H9 (cell line): ENCODE measurements at regions not wholly inside any gene's neighbourhood (a gene's known extent, or its start where the extent isn't known, plus 50 kb on each side); places are given as distances from the start of the nearest gene placed in this dataset.

ENCODE experiments used
- DNase-seq: peaks from one replicate; pipeline ENCODE4 v3.0.0-alpha.2; 2017
- H2AFZ ChIP-seq: one replicate; pipeline ENCODE4 v1.6.1; 2013; ENCODE audit warnings: mild to moderate bottlenecking, low read length, control low read depth, moderate library complexity
- H2AK5ac ChIP-seq: 2 replicates; pipeline ENCODE4 v1.6.1; 2013; ENCODE audit warnings: low read length, control low read depth, mixed read lengths; ENCODE audit not compliant: insufficient read length
- H2BK120ac ChIP-seq: one replicate; pipeline ENCODE4 v1.6.1; 2013; ENCODE audit warnings: low read depth, mild to moderate bottlenecking, low read length, control low read depth, inconsistent platforms; ENCODE audit not compliant: poor library complexity, severe bottlenecking
- H2BK12ac ChIP-seq: 2 replicates; pipeline ENCODE4 v1.6.1; 2013; ENCODE audit warnings: low read length, control low read depth, mixed read lengths, low read depth; ENCODE audit not compliant: insufficient read length
- H2BK15ac ChIP-seq: 2 replicates; pipeline ENCODE4 v1.6.1; 2013; ENCODE audit warnings: low read depth, low read length, control low read depth
- H2BK20ac ChIP-seq: one replicate; pipeline ENCODE4 v1.6.1; 2013; ENCODE audit warnings: low read depth, mild to moderate bottlenecking, low read length, control low read depth, inconsistent platforms; ENCODE audit not compliant: poor library complexity, severe bottlenecking
- H2BK5ac ChIP-seq: 2 replicates; pipeline ENCODE4 v1.6.1; 2013; ENCODE audit warnings: low read length, control low read depth, mixed read lengths; ENCODE audit not compliant: insufficient read length
- H3K14ac ChIP-seq: 2 replicates; pipeline ENCODE4 v1.6.1; 2013; ENCODE audit warnings: low read length, control low read depth; ENCODE audit not compliant: insufficient read depth
- H3K18ac ChIP-seq: 2 replicates; pipeline ENCODE4 v1.6.1; 2013; ENCODE audit warnings: low read depth, mild to moderate bottlenecking, mixed read lengths, low read length, control low read depth; ENCODE audit not compliant: insufficient read length
- H3K23ac ChIP-seq: 2 replicates; pipeline ENCODE4 v1.6.1; 2013; ENCODE audit warnings: low read length, control low read depth, mixed read lengths, low read depth; ENCODE audit not compliant: insufficient read length
- H3K23me2 ChIP-seq: 2 replicates; pipeline ENCODE4 v1.6.1; 2013; ENCODE audit warnings: low read depth, mild to moderate bottlenecking, mixed read lengths, low read length, control low read depth; ENCODE audit not compliant: insufficient read length, poor library complexity, severe bottlenecking
- H3K27ac ChIP-seq: 2 replicates; pipeline ENCODE4 v1.5.1; 2013; ENCODE audit warnings: low read length, control low read depth, mixed read lengths, low read depth; ENCODE audit not compliant: insufficient read length
- H3K27me3 ChIP-seq: 2 replicates; pipeline ENCODE4 v1.6.1; 2013; ENCODE audit warnings: low read length, control low read depth, inconsistent platforms; ENCODE audit not compliant: insufficient read depth
- H3K4ac ChIP-seq: 2 replicates; pipeline ENCODE4 v1.6.1; 2013; ENCODE audit warnings: low read depth, mild to moderate bottlenecking, control low read depth, inconsistent platforms, low read length, moderate library complexity
- H3K4me1 ChIP-seq: 2 replicates; pipeline ENCODE4 v1.6.1; 2013; ENCODE audit warnings: low read length, control low read depth, inconsistent platforms; ENCODE audit not compliant: insufficient read depth
- H3K4me2 ChIP-seq: 2 replicates; pipeline ENCODE4 v1.6.1; 2013; ENCODE audit warnings: low read length, control low read depth, mixed read lengths; ENCODE audit not compliant: insufficient read length, insufficient read depth
- H3K56ac ChIP-seq: 2 replicates; pipeline ENCODE4 v1.6.1; 2013; ENCODE audit warnings: low read depth, mild to moderate bottlenecking, mixed read lengths, low read length, control low read depth; ENCODE audit not compliant: insufficient read length
- H3K79me1 ChIP-seq: 2 replicates; pipeline ENCODE4 v1.6.1; 2013; ENCODE audit warnings: low read depth, mild to moderate bottlenecking, moderate library complexity, low read length, control low read depth, inconsistent platforms; ENCODE audit not compliant: insufficient read depth, poor library complexity, severe bottlenecking
- H3K79me2 ChIP-seq: 2 replicates; pipeline ENCODE4 v1.6.1; 2013; ENCODE audit warnings: low read length, control low read depth, inconsistent platforms; ENCODE audit not compliant: insufficient read depth
- H3K9ac ChIP-seq: 2 replicates; pipeline ENCODE4 v1.6.1; 2013; ENCODE audit warnings: low read length, control low read depth, mixed read lengths; ENCODE audit not compliant: insufficient read length; ENCODE audit errors: extremely low read depth
- H3K9me3 ChIP-seq: one replicate; pipeline ENCODE4 v1.6.1; 2013; ENCODE audit warnings: low read depth, low read length, inconsistent platforms; ENCODE audit not compliant: control insufficient read depth
- H3T11ph ChIP-seq: one replicate; pipeline ENCODE4 v1.6.1; 2013; ENCODE audit warnings: mild to moderate bottlenecking, low read length, control low read depth, inconsistent platforms
- H4K20me1 ChIP-seq: one replicate; pipeline ENCODE4 v1.6.1; 2013; ENCODE audit not compliant: control insufficient read depth, insufficient read length, insufficient read depth
- H4K5ac ChIP-seq: 2 replicates; pipeline ENCODE4 v1.6.1; 2013; ENCODE audit warnings: low read depth, mild to moderate bottlenecking, mixed read lengths, low read length, control low read depth; ENCODE audit not compliant: insufficient read length
- H4K8ac ChIP-seq: replicated peaks from 2 replicates; pipeline ENCODE4 v1.6.1; 2013; ENCODE audit warnings: low read length, control low read depth, mixed read lengths, low read depth; ENCODE audit not compliant: insufficient read length
- H4K91ac ChIP-seq: 2 replicates; pipeline ENCODE4 v1.6.1; 2013; ENCODE audit warnings: low read depth, mild to moderate bottlenecking, moderate library complexity, mixed read lengths, low read length, control low read depth; ENCODE audit not compliant: insufficient read length
- H3K27ac Mint-ChIP-seq, 3 experiments: 2 replicates in 2 of 3; 3 replicates in 1 of 3; pipeline ENCODE4 v1.8.0; 2020 to 2021; ENCODE audit warnings: mixed read lengths in 3 of 3, mild to moderate bottlenecking in 1 of 3, moderate library complexity in 1 of 3
- H3K27me3 Mint-ChIP-seq: 2 replicates; pipeline ENCODE4 v1.8.0; 2021; ENCODE audit warnings: low read depth, mild to moderate bottlenecking, moderate library complexity, mixed read lengths
- H3K36me3 Mint-ChIP-seq, 3 experiments: 2 replicates in 2 of 3; 3 replicates in 1 of 3; pipeline ENCODE4 v1.8.0; 2020 to 2021; ENCODE audit warnings: low read depth in 3 of 3, mixed read lengths in 3 of 3; ENCODE audit not compliant: insufficient read depth in 1 of 3
- H3K4me1 Mint-ChIP-seq, 2 experiments: 2 replicates each; pipeline ENCODE4 v1.8.0; 2020; ENCODE audit warnings: mixed read lengths in 2 of 2
- H3K4me3 Mint-ChIP-seq, 2 experiments: 2 replicates in 1 of 2; 3 replicates in 1 of 2; pipeline ENCODE4 v1.8.0; 2020 to 2021; ENCODE audit warnings: mild to moderate bottlenecking in 2 of 2, mixed read lengths in 2 of 2, moderate library complexity in 1 of 2
- H3K9me3 Mint-ChIP-seq, 2 experiments: 2 replicates in 1 of 2; 3 replicates in 1 of 2; pipeline ENCODE4 v1.8.0; 2020; ENCODE audit warnings: mild to moderate bottlenecking in 2 of 2, mixed read lengths in 2 of 2, moderate library complexity in 1 of 2
- WGBS: extraction: QIAGEN DNeasy Blood & Tissue Kit; methylation state at CpG from one replicate; pipeline ENCODE4 v1.1.7; 2013; ENCODE audit warnings: missing lambda C conversion rate, low lambda C conversion rate, mixed read lengths; ENCODE audit not compliant: insufficient read length; ENCODE audit errors: extremely low coverage; 5-methylcytosine and 5-hydroxymethylcytosine counted together
- TF ChIP-seq, protein P1 (sequence below): fragments of 200-600 bp; sonication (generic); conservative IDR thresholded peaks from 3 replicates; pipeline ENCODE4 v1.8.0; 2021; ENCODE audit warnings: antibody characterized with exemption, mild to moderate bottlenecking

GRCh38 chr16:77612596-77612995 is 109.7 kb upstream of the NUDT7 start:
- no peak overlapping the region for H3K27ac Mint-ChIP-seq
- Histone ChIP-seq H4K20me1 (no peaks in the 10 kb centered on the region), H3K23me2 (no peaks in the 10 kb centered on the region), H3K23ac (no peak overlapping the region), H3K4me1 (no peaks in the 10 kb centered on the region), H3K27me3 (no peaks in the 10 kb centered on the region), H3K18ac (no peak overlapping the region), H3K79me2 (no peaks in the 10 kb centered on the region), H2AK5ac (no peak overlapping the region), H2BK5ac (no peak overlapping the region), H3K14ac (no peak overlapping the region), H3K27ac (no peak overlapping the region), H3K79me1 (no peaks in the 10 kb centered on the region), H2BK15ac (no peak overlapping the region), H3K4me2 (no peak overlapping the region), H3K4ac (no peak overlapping the region), H2BK120ac (no peak overlapping the region), H4K5ac (no peak overlapping the region), H4K8ac (no peak overlapping the region), H3K56ac (no peak overlapping the region), H2BK12ac (no peak overlapping the region), H2BK20ac (no peak overlapping the region), H2AFZ (no peak overlapping the region), H3K9ac (no peak overlapping the region), H3T11ph (no peak overlapping the region), H4K91ac (no peak overlapping the region), H3K9me3 (no peaks in the 10 kb centered on the region)
- TF ChIP-seq, protein P1, sequence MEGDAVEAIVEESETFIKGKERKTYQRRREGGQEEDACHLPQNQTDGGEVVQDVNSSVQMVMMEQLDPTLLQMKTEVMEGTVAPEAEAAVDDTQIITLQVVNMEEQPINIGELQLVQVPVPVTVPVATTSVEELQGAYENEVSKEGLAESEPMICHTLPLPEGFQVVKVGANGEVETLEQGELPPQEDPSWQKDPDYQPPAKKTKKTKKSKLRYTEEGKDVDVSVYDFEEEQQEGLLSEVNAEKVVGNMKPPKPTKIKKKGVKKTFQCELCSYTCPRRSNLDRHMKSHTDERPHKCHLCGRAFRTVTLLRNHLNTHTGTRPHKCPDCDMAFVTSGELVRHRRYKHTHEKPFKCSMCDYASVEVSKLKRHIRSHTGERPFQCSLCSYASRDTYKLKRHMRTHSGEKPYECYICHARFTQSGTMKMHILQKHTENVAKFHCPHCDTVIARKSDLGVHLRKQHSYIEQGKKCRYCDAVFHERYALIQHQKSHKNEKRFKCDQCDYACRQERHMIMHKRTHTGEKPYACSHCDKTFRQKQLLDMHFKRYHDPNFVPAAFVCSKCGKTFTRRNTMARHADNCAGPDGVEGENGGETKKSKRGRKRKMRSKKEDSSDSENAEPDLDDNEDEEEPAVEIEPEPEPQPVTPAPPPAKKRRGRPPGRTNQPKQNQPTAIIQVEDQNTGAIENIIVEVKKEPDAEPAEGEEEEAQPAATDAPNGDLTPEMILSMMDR = no peak
- WGBS = no CpG with 5 or more reads among the region's 3 CpGs
- DNase-seq = no peak
- H3K4me1 Mint-ChIP-seq = no peaks in the 10 kb centered on the region
- H3K27me3 Mint-ChIP-seq = peaks cover 2% of the 10 kb centered on the region; the same call in 1 of the 2 replicates
- no peaks in the 10 kb centered on the region for H3K9me3 Mint-ChIP-seq
- H3K36me3 Mint-ChIP-seq = no peaks in the 10 kb centered on the region
- no peak overlapping the region for H3K4me3 Mint-ChIP-seq
